Stomach (tissue), 8 donors: ENCODE measurements at regions not wholly inside any gene's neighbourhood (a gene's known extent, or its start where the extent isn't known, plus 50 kb on each side); places are given as distances from the start of the nearest gene placed in this dataset.

Experiments used
- DNase-seq, 2 donors: peaks; one replicate each; pipeline versions ENCODE4 v3.0.0 to v3.0.0-alpha.2; 2013 to 2019
- H3K27ac ChIP-seq, 5 donors: fragments of 200-600 bp in 4 of 5; sonication (generic) in 4 of 5; one replicate each; pipeline ENCODE4 v1.5.1; 2013 to 2019; ENCODE audit warnings: mild to moderate bottlenecking in 1 of 5, moderate library complexity in 1 of 5
- H3K27me3 ChIP-seq, 3 donors: fragments of 200-600 bp; sonication (generic); one replicate each; pipeline ENCODE4 v1.5.1; 2017 to 2019; ENCODE audit warnings: mixed run types in 1 of 3
- H3K36me3 ChIP-seq, 4 donors: fragments of 200-600 bp; sonication (generic); 1 replicate in 3 of 4; 2 replicates in 1 of 4; pipeline ENCODE4 v1.5.1; 2016 to 2019
- H3K4me1 ChIP-seq, 4 donors: fragments of 200-600 bp; sonication (generic); one replicate each; pipeline ENCODE4 v1.5.1; 2016 to 2019
- H3K4me3 ChIP-seq, 4 donors: fragments of 200-600 bp; sonication (generic) in 3 of 4; one replicate each; pipeline ENCODE4 v1.5.1; 2016 to 2019; ENCODE audit warnings: mild to moderate bottlenecking in 1 of 4
- H3K9me3 ChIP-seq, 4 donors: fragments of 200-600 bp; sonication (generic); one replicate each; pipeline ENCODE4 v1.5.1; 2016 to 2019
- CTCF ChIP-seq, 7 experiments: fragments of 450-650 bp in 4 of 7; fragments of 200-600 bp in 3 of 7; sonication (generic) in 3 of 7; IDR thresholded peaks; one replicate each; pipeline ENCODE4 v1.5.1; 2016 to 2019; ENCODE audit warnings: antibody characterized with exemption in 7 of 7, control low read depth in 2 of 7, mild to moderate bottlenecking in 1 of 7
- EP300 ChIP-seq: sonication (generic); formaldehyde crosslinking; IDR thresholded peaks from one replicate; pipeline ENCODE4 v1.6.1; 2017; ENCODE audit warnings: antibody characterized with exemption
- POLR2A ChIP-seq, 4 donors: fragments of 450-650 bp; IDR thresholded peaks; one replicate each; pipeline ENCODE4 v1.6.1; 2016; ENCODE audit warnings: antibody characterized with exemption in 4 of 4, control low read depth in 2 of 4, mild to moderate bottlenecking in 1 of 4, moderate library complexity in 1 of 4
- POLR2AphosphoS5 ChIP-seq, 3 donors: sonication (generic); formaldehyde crosslinking; IDR thresholded peaks; one replicate each; pipeline ENCODE4 v1.6.1; 2016; ENCODE audit warnings: antibody characterized with exemption in 3 of 3
- WGBS, 5 donors: extraction: QIAGEN DNeasy Blood & Tissue Kit in 3 of 5; methylation state at CpG; one replicate each; pipeline versions ENCODE4 v1.1.5 to v1.1.7; 2013 to 2018; 5-methylcytosine and 5-hydroxymethylcytosine counted together
- intact Hi-C: fragments of 100-400 bp; cut with DNase I; formaldehyde crosslinking; loops from one replicate; pipeline ENCODE4 v1.15.1; 2023; ENCODE audit warnings: low total_unique reads
- donor health status: healthy with polysubstance abuse.
- donor health status: Bipolar disorder and iron deficiency.
- donor health status: healthy.

GRCh38 chr12:28601570-28602058 lies 411.4 kb downstream of the CCDC91 start:
- WGBS, 5 donors = 47 to 75% (median 61%) methylated on average over 2 of the region's 2 CpGs
- no peak for DNase-seq
- Histone ChIP-seq H3K36me3 (no peaks in the 10 kb centered on the region), H3K27ac (no peak overlapping the region), H3K9me3 (peaks cover 0 to 9% (median 3%) of the 10 kb centered on the region in 4 donors), H3K27me3 (no peaks in the 10 kb centered on the region), H3K4me3 (no peak overlapping the region), H3K4me1 (no peaks in the 10 kb centered on the region)
- intact Hi-C loops = no loop called here
- TF ChIP-seq CTCF (IDR thresholded peaks at IDR 0.05) (no peak), EP300 (no peak), POLR2AphosphoS5 (IDR thresholded peaks at IDR 0.05) (no peak), POLR2A (IDR thresholded peaks at IDR 0.05) (no peak)

- H3K27ac ChIP-seq = no peak overlapping the region
- no peaks in the 10 kb centered on the region for H3K36me3 ChIP-seq
- H3K4me1 ChIP-seq = no peaks in the 10 kb centered on the region
- no peak overlapping the region for H3K4me3 ChIP-seq
- no peak for DNase-seq
- H3K9me3 ChIP-seq = peaks cover 0 to 21% (median 14%) of the 10 kb centered on the region in 4 donors
- H3K27me3 ChIP-seq = no peaks in the 10 kb centered on the region
- TF ChIP-seq POLR2AphosphoS5 (IDR thresholded peaks at IDR 0.05) (no peak), CTCF (IDR thresholded peaks at IDR 0.05) (no peak), POLR2A (IDR thresholded peaks at IDR 0.05) (no peak), EP300 (no peak)
- intact Hi-C loops = no loop called here
- 78 to 91% (median 83%) methylated on average over 4 of the region's 4 CpGs for WGBS, 5 donors
Measured at GRCh38 chr12:28602786-28603185, 412.5 kb downstream of the CCDC91 start.

DNA sequence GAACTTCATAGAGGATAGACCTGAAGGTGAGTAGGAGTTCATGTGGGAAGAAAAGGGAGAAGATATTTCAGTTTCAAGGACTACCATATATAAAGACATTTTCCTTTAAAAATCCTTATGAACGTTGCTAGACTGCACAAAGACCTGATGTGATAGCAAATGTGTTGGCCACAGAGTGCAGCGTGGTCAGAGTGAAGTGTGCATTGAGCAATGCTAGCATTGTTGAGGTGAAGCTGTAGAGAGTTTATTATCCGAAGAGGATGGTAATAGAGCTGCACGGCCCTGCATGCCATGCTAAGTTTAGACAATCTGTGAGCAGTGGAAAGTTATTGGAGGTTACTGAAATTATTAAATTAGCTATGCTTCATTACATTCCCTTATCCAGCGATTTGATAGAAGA lies 413.0 kb downstream of the CCDC91 start:
- DNase-seq = no peak
- Histone ChIP-seq H3K9me3 (peaks cover 0 to 25% (median 19%) of the 10 kb centered on the region in 4 donors), H3K4me1 (no peaks in the 10 kb centered on the region), H3K27ac (no peak overlapping the region), H3K27me3 (no peaks in the 10 kb centered on the region), H3K36me3 (no peaks in the 10 kb centered on the region), H3K4me3 (no peak overlapping the region)
- intact Hi-C loops = no loop called here
- WGBS, 5 donors = 82 to 88% (median 84%) methylated on average over 5 of the region's 5 CpGs
- no peak for TF ChIP-seq POLR2A (IDR thresholded peaks at IDR 0.05)
- no peak for TF ChIP-seq POLR2AphosphoS5 (IDR thresholded peaks at IDR 0.05)
- TF ChIP-seq CTCF (IDR thresholded peaks at IDR 0.05) = no peak
- TF ChIP-seq EP300 = no peak

DNA sequence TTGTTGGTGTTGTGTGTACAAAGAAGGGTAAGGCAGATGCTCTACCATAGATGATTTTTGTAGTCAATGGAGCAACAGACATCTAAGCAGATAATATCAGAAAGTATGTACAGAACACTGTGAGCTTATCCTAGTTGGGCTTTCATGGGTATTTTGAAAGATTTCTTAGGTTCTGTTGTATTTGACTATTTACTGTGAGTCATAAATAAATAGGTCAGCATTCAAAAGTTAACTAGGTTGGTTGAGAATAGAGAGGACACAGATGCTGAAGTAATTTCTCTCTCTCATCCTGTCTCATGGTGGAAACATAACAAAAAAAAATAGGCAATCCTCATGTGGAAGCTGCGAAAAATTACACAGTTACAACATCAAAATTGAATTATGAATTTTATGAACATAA lies 413.5 kb downstream of the CCDC91 start:
- no peak for TF ChIP-seq POLR2A (IDR thresholded peaks at IDR 0.05)
- no peak for TF ChIP-seq POLR2AphosphoS5 (IDR thresholded peaks at IDR 0.05)
- TF ChIP-seq CTCF (IDR thresholded peaks at IDR 0.05) = no peak
- no peak for TF ChIP-seq EP300
- DNase-seq = no peak
- Histone ChIP-seq H3K27me3 (no peaks in the 10 kb centered on the region), H3K27ac (no peak overlapping the region), H3K36me3 (no peaks in the 10 kb centered on the region), H3K4me1 (no peaks in the 10 kb centered on the region), H3K4me3 (no peak overlapping the region), H3K9me3 (peaks cover 0 to 31% (median 20%) of the 10 kb centered on the region in 4 donors)
- WGBS, 5 donors = 88 to 97% (median 93%) methylated on average over 1 of the region's 1 CpG
- intact Hi-C loops = no loop called here
